Naive B cell (primary cell): ENCODE measurements at regions not wholly inside any gene's neighbourhood (a gene's known extent, or its start where the extent isn't known, plus 50 kb on each side); places are given as distances from the start of the nearest gene placed in this dataset.
A peak's percentile ranks its signal among the peaks of the same experiment; 100 is the strongest.
"Not testable (repeated sequence)": the region's sequence is repeated elsewhere in the genome, so short reads cannot be mapped to it uniquely, and the experiment has no call there.

Experiments
- ATAC-seq, 2 donors: fragments of 150-1000 bp; cut with Tn5 transposase; 2 replicates each; pipeline ENCODE4 v1.10.0; 2021; ENCODE audit warnings: low read depth in 2 of 2, mild to moderate bottlenecking in 2 of 2, moderate library complexity in 2 of 2
- DNase-seq: peaks from one replicate; pipeline ENCODE4 v3.0.0; 2022
- H3K27ac Mint-ChIP-seq, 6 donors: one replicate each; pipeline ENCODE4 v1.8.0; 2020 to 2022; ENCODE audit warnings: mild to moderate bottlenecking in 6 of 6, mixed read lengths in 6 of 6, moderate library complexity in 5 of 6, inconsistent platforms in 2 of 6
- H3K27me3 Mint-ChIP-seq, 3 donors: one replicate each; pipeline ENCODE4 v1.8.0; 2021 to 2022; ENCODE audit warnings: mixed read lengths in 3 of 3, mild to moderate bottlenecking in 1 of 3
- H3K36me3 Mint-ChIP-seq, 2 donors: one replicate each; pipeline ENCODE4 v1.8.0; 2020 to 2022; ENCODE audit warnings: mixed read lengths in 2 of 2, inconsistent platforms in 1 of 2, mild to moderate bottlenecking in 1 of 2
- H3K4me1 Mint-ChIP-seq, 3 donors: one replicate each; pipeline ENCODE4 v1.8.0; 2020 to 2022; ENCODE audit warnings: mixed read lengths in 3 of 3, inconsistent platforms in 1 of 3, mild to moderate bottlenecking in 1 of 3, moderate library complexity in 1 of 3
- H3K4me3 Mint-ChIP-seq, 8 donors: one replicate each; pipeline ENCODE4 v1.8.0; 2020 to 2022; ENCODE audit warnings: mild to moderate bottlenecking in 8 of 8, mixed read lengths in 8 of 8, moderate library complexity in 8 of 8, inconsistent platforms in 2 of 8
- H3K9me3 Mint-ChIP-seq, 7 donors: one replicate each; pipeline ENCODE4 v1.8.0; 2020 to 2022; ENCODE audit warnings: mixed read lengths in 7 of 7, mild to moderate bottlenecking in 5 of 7, inconsistent platforms in 2 of 7, moderate library complexity in 1 of 7

DNA sequence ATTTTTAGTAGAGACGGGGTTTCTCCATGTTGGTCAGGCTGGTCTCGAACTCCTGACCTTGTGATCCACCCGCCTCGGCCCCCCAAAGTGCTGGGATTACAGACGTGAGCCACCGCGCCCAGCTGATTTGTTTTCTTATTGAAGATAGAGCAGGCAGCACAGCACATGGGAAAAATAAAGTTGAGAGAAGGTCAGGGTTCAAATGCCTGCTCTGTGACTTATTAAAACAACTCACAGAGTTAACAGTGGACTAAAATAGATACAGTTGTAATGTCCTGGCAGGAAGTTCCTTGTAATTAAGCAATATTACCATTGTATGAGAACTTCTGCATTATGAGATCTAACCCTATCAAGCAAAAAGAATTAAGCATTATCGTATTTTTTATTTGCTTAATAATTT is 615.7 kb upstream of the CCNG1 start:
- DNase-seq, result not testable (repeated sequence)

DNA sequence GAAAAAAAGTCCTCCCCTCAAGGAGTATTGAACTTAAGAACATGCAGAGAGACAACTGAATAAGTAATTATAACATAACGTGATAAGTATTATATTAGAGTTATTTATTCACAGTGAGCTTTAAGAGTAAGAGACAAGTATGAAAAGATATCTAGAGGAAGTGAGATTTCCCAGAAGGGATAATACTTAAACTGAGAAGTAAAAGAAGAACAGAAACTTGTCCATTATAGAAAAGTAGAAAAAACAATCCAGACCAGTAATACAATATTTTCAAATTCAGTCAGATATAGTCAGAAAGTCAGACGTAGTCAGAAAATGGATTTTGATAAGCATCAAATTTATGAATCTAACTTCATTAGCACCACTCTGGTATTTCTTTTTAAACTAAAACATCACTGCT is 613.0 kb upstream of the CCNG1 start:
- Mint-ChIP-seq H3K36me3 (no peaks in the 10 kb centered on the region), H3K4me3 (no peak overlapping the region), H3K4me1 (no peaks in the 10 kb centered on the region), H3K27ac (no peak overlapping the region), H3K27me3 (no peaks in the 10 kb centered on the region), H3K9me3 (peaks cover 0 to 14% (median 4%) of the 10 kb centered on the region in 7 donors)
- no peak for ATAC-seq
- DNase-seq, result no peak

More for the DNA sequence above, 615.7 kb upstream of the CCNG1 start:
- not testable (repeated sequence) for H3K4me3 Mint-ChIP-seq, H3K4me1 Mint-ChIP-seq, ATAC-seq, H3K36me3 Mint-ChIP-seq, H3K27ac Mint-ChIP-seq, H3K27me3 Mint-ChIP-seq
- peaks cover 0 to 14% (median 4%) of the 10 kb centered on the region in 7 donors for H3K9me3 Mint-ChIP-seq

DNA sequence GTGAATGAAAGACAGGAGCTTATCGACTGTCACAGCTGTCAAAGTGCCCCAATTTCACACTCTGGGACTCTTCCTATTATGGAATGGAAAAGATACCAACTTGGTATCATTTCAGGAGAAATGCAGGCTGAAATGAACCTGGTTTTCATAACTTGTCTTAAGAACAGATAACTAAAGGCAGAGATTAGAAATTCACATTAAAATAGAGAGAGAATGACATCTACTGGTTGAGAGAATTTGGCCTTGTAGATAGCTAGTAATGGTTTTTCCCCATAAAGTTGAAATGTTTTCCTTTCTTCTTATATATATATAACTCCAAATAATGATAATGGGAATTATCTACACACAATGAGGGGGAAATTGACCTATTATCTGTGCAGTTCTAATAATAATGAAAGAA is 600.2 kb upstream of the CCNG1 start:
- H3K36me3 Mint-ChIP-seq, result no peaks in the 10 kb centered on the region
- H3K9me3 Mint-ChIP-seq, result peaks cover 0 to 15% (median 9%) of the 10 kb centered on the region in 7 donors
- DNase-seq (no peak), ATAC-seq (no peak)
- H3K27ac Mint-ChIP-seq, result no peak overlapping the region
- no peaks in the 10 kb centered on the region for H3K27me3 Mint-ChIP-seq
- no peak overlapping the region for H3K4me3 Mint-ChIP-seq
- H3K4me1 Mint-ChIP-seq, result no peaks in the 10 kb centered on the region

DNA sequence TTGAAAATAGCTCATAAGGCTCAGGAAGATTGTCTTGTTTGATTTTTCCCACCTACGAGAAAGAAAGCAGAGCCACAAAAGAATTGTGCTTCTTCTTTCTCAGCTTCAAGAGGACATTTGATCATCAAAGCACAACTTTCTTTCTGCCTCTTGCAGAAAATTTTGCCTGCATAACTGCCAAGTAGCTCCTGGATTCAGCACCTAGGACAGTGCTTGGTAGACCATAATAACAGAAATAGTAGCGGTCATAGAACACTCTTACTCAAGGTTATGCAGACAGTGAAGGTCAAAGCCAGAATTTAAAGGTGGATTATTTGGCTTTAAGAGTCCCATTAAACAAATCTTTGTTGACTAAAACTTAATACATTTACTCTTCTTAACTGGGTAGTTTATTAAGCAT is 594.7 kb upstream of the CCNG1 start:
- H3K27ac Mint-ChIP-seq, result no peak overlapping the region

DNA sequence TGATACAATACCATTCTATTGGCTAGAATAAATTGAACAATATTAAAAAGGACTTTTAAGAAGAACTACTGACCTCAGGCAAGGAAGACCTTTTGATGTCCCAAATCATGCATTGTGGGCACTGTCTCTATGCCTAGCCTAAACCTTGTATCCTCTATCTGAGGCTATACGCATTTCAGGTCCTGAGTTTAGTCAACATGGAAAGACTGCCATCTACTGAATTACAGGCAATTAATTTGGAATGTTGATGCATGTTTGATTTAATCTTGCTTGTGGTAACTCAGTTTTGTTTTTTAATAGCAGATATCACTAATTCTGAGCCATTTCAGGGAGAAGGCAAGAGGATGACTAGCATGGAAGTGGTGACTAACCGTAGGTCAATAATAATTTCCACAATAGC is 585.3 kb upstream of the CCNG1 start:
- DNase-seq, result no peak
- no peak for ATAC-seq
- Mint-ChIP-seq H3K36me3 (no peaks in the 10 kb centered on the region), H3K27me3 (no peaks in the 10 kb centered on the region), H3K4me3 (no peak overlapping the region), H3K27ac (no peak overlapping the region), H3K9me3 (peaks cover 0 to 15% (median 4%) of the 10 kb centered on the region in 7 donors), H3K4me1 (no peaks in the 10 kb centered on the region)

More for the DNA sequence above, 594.7 kb upstream of the CCNG1 start:
- DNase-seq (no peak), ATAC-seq (no peak)
- Mint-ChIP-seq H3K4me3 (no peak overlapping the region), H3K27me3 (no peaks in the 10 kb centered on the region), H3K9me3 (peaks cover 0 to 15% (median 2%) of the 10 kb centered on the region in 7 donors), H3K36me3 (no peaks in the 10 kb centered on the region), H3K4me1 (no peaks in the 10 kb centered on the region)

DNA sequence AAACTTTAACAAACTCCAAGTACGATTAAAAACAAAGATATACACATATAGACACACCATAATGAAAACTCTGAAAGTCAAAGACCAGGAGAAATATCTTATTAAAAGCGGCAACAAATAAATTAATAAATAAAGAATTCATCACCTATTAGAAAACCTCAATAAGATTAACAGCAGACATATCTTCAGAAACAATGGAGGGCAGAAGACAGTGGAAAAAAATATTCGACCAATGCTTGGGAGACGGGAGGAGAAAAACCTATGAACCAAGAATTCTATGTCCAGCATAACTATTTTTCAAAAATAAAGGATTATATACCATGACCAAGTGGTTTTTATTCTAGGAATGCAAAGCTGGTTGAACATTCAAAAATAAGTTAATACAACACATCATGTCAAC is 578.6 kb upstream of the CCNG1 start:
- peaks cover 0 to 29% (median 15%) of the 10 kb centered on the region in 7 donors for H3K9me3 Mint-ChIP-seq
- H3K4me1 Mint-ChIP-seq, result no peaks in the 10 kb centered on the region
- H3K27ac Mint-ChIP-seq, result no peak overlapping the region
- DNase-seq, result no peak
- H3K27me3 Mint-ChIP-seq, result no peaks in the 10 kb centered on the region
- H3K4me3 Mint-ChIP-seq, result no peak overlapping the region
- no peak for ATAC-seq
- no peaks in the 10 kb centered on the region for H3K36me3 Mint-ChIP-seq

DNA sequence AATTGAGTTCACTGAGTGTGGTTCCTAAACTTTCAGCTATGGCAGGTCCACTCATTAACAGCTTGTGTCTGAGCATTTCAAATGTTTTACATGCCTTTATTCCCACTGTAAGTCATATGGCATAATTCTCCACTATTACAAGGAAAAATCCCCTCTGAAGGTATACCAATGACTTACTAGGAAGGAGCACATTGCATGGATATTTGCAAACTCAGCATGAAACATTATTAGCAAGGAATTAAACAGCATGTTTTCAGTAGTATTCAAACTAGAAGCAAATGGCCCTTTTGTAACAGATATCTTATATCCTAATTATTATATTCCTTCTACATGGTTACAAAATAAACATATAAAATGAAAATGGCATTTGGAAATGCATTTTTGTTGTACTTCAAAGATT is 566.4 kb upstream of the CCNG1 start:
- Mint-ChIP-seq H3K27ac (no peak overlapping the region), H3K4me3 (no peak overlapping the region), H3K36me3 (no peaks in the 10 kb centered on the region), H3K9me3 (peaks cover 3 to 25% (median 6%) of the 10 kb centered on the region in 7 donors), H3K4me1 (no peaks in the 10 kb centered on the region), H3K27me3 (no peaks in the 10 kb centered on the region)
- DNase-seq (no peak), ATAC-seq (no peak)

DNA sequence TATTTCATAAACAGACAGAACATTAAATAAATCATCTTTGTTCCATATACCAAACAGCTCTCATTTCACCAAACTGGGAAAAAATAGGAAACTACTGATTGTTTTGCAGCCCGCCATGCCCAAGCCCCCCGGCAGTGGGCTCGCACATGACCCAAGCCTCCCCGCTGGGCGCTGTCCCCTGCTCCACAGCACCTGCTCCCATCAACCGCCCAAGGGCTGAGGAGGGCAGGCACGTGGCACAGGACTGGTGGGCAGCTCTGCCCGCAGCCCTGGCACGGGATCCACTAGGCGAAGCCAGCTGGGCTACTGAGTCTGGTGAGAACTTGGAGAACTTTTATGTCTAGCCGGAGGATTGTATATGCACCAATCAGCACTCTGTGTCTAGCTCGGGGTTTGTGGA is 554.8 kb upstream of the CCNG1 start:
- Mint-ChIP-seq H3K4me1 (no peaks in the 10 kb centered on the region), H3K27me3 (no peaks in the 10 kb centered on the region), H3K27ac (no peak overlapping the region), H3K4me3 (no peak overlapping the region), H3K36me3 (no peaks in the 10 kb centered on the region), H3K9me3 (peaks cover 0 to 19% (median 2%) of the 10 kb centered on the region in 7 donors)
- DNase-seq (no peak), ATAC-seq (no peak)

DNA sequence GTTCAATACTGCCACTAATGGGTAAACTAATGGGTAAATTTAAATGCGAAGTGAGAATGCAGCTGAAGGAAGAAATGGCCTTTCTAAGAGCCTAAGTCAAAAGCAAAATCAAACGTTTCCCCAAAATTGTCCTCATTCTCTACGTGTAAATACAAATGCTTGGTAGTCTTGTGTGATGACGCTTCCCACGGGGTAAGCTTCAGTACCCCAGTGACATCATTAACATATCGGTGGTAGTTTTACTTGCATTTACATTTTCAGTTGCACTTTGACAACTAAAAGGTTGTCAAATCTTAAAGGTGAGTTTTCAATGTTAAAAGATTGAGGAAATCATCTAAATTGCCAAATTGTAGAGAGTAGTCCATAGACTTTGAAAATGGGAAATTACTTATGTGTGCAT is 550.7 kb upstream of the CCNG1 start:
- DNase-seq, result no peak
- no peak overlapping the region for H3K27ac Mint-ChIP-seq

DNA sequence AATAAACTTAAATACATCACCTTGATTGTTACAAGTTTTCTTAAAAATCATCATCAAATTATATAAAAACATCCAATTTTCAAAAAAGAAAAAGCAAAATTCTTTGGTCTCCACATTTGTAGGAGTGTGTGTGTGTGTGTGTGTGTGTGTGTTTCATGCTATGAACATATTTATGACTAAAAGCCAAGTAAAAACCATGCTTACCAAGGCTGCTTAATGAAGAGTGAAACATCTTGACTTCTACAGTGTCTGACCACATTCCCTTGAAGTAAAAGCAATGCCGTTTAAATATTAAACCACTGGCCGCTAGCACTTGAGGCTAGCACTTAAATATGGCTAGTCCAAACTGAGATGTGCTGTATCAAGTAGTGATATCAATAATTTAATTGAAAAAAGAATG is 549.1 kb upstream of the CCNG1 start:
- DNase-seq, result no peak
- Mint-ChIP-seq H3K9me3 (peaks cover 0 to 11% (median 0%) of the 10 kb centered on the region in 7 donors), H3K27me3 (no peaks in the 10 kb centered on the region), H3K27ac (no peak overlapping the region), H3K36me3 (no peaks in the 10 kb centered on the region), H3K4me3 (no peak overlapping the region), H3K4me1 (no peaks in the 10 kb centered on the region)
- no peak for ATAC-seq

More for the DNA sequence above, 550.7 kb upstream of the CCNG1 start:
- Mint-ChIP-seq H3K4me1 (no peaks in the 10 kb centered on the region), H3K27me3 (no peaks in the 10 kb centered on the region), H3K4me3 (no peak overlapping the region), H3K9me3 (peaks cover 0 to 19% (median 2%) of the 10 kb centered on the region in 7 donors), H3K36me3 (no peaks in the 10 kb centered on the region)
- ATAC-seq, result no peak

DNA sequence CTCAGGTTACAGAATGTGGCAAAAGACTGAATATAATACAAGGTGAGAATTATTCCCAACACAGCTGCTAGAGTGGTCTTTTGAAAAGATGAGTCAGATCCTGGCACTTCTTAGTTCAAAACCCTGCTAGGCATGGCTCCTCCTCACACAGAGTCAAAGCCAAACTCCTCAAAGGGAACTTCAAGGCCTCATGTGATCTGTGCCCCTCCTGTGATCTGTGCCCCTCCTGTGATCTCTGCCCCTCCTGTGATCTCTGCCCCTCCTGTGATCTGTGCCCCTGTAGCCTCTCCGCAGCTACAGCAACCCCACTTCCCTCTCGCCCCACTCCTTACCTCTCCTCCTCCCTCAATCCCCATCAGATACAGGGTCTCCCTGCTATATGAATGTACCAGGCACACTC is 525.5 kb upstream of the CCNG1 start:
- ATAC-seq (no peak), DNase-seq (no peak)
- Mint-ChIP-seq H3K27ac (peak overlapping the region in 1 of 6 donors; percentile 76), H3K4me3 (no peak overlapping the region), H3K9me3 (peaks cover 0 to 7% (median 2%) of the 10 kb centered on the region in 7 donors), H3K36me3 (no peaks in the 10 kb centered on the region), H3K27me3 (no peaks in the 10 kb centered on the region), H3K4me1 (no peaks in the 10 kb centered on the region)

DNA sequence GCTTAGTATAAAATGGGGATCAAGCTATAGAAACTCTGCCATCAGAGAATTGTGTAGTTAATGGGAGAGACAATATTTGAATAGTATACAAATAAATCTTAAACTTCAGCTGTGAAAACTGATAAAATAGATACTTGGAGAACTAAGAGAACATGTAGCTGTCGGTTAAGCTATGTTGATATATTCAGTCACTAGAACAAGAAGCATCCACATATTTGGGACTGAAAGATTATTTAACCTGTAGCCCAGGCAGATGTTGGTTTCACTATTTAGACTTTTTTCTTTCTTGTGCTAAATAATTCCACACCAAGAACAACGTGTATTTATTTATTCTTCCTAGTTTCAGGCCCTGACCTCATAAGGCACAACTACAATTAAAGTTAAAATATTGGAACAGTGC is 521.0 kb upstream of the CCNG1 start:
- no peaks in the 10 kb centered on the region for H3K4me1 Mint-ChIP-seq
- H3K9me3 Mint-ChIP-seq, result peaks cover 0 to 14% (median 4%) of the 10 kb centered on the region in 7 donors
- ATAC-seq, result no peak
- no peak for DNase-seq
- no peak overlapping the region for H3K4me3 Mint-ChIP-seq
- H3K36me3 Mint-ChIP-seq, result no peaks in the 10 kb centered on the region
- no peaks in the 10 kb centered on the region for H3K27me3 Mint-ChIP-seq
- no peak overlapping the region for H3K27ac Mint-ChIP-seq

DNA sequence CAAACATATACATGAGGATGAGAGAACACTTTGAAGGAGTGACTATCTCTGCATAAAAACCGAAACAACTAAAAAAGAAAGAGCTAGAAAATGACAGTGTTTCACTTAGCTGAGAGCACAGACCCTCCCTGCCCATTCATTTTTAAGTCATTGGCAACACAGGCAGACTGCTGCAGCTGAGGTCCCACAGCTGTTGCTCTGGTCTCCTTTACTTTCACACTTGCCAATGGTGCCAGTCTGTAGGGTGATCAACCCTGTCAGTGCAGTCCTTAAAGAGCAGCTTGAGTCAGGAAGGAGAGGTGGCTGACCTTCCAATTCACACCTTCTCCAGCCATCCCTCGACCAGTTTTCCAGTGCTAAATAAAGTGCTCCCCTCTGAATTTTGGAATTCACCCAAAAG is 508.3 kb upstream of the CCNG1 start:
- no peak overlapping the region for H3K4me3 Mint-ChIP-seq
- DNase-seq, result no peak
- no peak for ATAC-seq
- H3K27ac Mint-ChIP-seq, result no peak overlapping the region
- no peaks in the 10 kb centered on the region for H3K27me3 Mint-ChIP-seq
- H3K36me3 Mint-ChIP-seq, result no peaks in the 10 kb centered on the region
- H3K4me1 Mint-ChIP-seq, result no peaks in the 10 kb centered on the region
- H3K9me3 Mint-ChIP-seq, result peaks cover 0 to 13% (median 2%) of the 10 kb centered on the region in 7 donors

DNA sequence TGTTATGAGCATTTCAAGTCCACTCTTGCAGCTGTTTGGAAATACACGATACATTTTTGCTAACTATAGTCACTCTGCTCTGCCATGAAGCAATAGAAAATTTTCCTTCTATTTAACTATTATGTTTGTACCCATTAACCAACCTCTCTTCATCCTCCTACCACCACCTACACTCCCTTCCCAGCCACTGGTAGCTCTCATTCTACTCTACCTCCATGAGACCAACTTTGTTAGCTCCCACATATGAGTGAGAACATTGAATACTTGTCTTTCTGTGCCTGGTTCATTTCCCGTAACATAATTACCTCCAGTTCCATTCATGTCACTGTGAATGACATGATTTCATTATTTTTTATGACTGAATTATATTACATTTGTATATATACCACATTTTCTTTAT is 505.9 kb upstream of the CCNG1 start:
- Mint-ChIP-seq H3K36me3 (no peaks in the 10 kb centered on the region), H3K27ac (no peak overlapping the region), H3K27me3 (no peaks in the 10 kb centered on the region), H3K4me3 (no peak overlapping the region), H3K4me1 (no peaks in the 10 kb centered on the region), H3K9me3 (peaks cover 0 to 28% (median 12%) of the 10 kb centered on the region in 7 donors)
- ATAC-seq, result no peak
- no peak for DNase-seq

DNA sequence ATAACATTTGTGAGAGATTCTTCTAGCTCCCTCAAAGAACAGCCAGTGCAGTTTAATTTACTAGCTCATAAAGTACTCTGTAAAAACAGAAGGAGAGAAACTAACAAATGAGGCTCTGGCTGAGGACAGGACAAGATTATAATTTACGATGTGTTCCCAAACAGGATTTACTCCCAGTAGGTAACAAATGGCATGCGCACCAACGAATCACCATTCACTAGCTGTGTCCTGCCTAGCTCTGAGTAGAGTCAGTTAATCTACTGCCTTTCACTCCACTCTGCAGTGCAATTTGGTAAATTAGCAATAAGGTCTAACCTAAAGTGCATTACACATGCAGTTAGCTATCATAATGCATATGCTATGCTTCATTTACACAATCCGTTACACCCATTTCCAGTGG is 497.4 kb upstream of the CCNG1 start:
- no peak for DNase-seq
- ATAC-seq, result no peak
- Mint-ChIP-seq H3K36me3 (no peaks in the 10 kb centered on the region), H3K4me3 (no peak overlapping the region), H3K4me1 (no peaks in the 10 kb centered on the region), H3K27me3 (no peaks in the 10 kb centered on the region), H3K27ac (no peak overlapping the region), H3K9me3 (peaks cover 0 to 12% (median 6%) of the 10 kb centered on the region in 7 donors)
